Breast epithelium (tissue), 3 donors: ENCODE measurements at regions not wholly inside any gene's neighbourhood (a gene's known extent, or its start where the extent isn't known, plus 50 kb on each side); places are given as distances from the start of the nearest gene placed in this dataset.
"Not testable (repeated sequence)": the region's sequence is repeated elsewhere in the genome, so short reads cannot be mapped to it uniquely, and the experiment has no call there.

Experiments used
- POLR2A ChIP-seq: fragments of 450-650 bp; IDR thresholded peaks from one replicate; pipeline ENCODE4 v1.6.1; 2016; ENCODE audit warnings: antibody characterized with exemption, mild to moderate bottlenecking, moderate library complexity
- TF ChIP-seq, protein P1 (sequence below), 3 donors: fragments of 450-650 bp; IDR thresholded peaks; one replicate each; pipeline ENCODE4 v1.5.1; 2016 to 2017; ENCODE audit warnings: antibody characterized with exemption in 3 of 3, mild to moderate bottlenecking in 3 of 3, moderate library complexity in 3 of 3

DNA sequence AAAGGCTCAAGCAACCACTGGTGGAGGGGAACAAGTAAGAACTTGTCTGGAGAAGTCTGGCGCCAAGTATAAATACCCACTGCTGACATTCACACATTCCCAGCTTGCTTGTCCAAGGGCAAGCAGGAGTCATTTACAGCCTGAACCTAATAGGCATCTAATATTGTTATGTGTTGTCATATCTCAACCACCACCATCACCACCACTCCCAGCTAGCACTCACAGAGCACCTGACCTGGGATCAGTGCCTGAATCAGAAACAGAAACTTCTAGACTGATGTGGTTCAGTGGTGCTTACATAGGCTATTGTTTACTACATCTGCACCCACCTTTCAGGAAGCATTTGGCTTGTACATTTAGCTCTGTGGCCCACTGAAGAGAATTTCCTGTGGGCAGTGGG lies 157.1 kb downstream of the POTEB3 start:
- TF ChIP-seq, protein P1, sequence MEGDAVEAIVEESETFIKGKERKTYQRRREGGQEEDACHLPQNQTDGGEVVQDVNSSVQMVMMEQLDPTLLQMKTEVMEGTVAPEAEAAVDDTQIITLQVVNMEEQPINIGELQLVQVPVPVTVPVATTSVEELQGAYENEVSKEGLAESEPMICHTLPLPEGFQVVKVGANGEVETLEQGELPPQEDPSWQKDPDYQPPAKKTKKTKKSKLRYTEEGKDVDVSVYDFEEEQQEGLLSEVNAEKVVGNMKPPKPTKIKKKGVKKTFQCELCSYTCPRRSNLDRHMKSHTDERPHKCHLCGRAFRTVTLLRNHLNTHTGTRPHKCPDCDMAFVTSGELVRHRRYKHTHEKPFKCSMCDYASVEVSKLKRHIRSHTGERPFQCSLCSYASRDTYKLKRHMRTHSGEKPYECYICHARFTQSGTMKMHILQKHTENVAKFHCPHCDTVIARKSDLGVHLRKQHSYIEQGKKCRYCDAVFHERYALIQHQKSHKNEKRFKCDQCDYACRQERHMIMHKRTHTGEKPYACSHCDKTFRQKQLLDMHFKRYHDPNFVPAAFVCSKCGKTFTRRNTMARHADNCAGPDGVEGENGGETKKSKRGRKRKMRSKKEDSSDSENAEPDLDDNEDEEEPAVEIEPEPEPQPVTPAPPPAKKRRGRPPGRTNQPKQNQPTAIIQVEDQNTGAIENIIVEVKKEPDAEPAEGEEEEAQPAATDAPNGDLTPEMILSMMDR (IDR thresholded peaks at IDR 0.05), result not testable (repeated sequence)
- TF ChIP-seq POLR2A, result not testable (repeated sequence)
